ENCODE measurements at regions not wholly inside any gene's neighbourhood (a gene's known extent, or its start where the extent isn't known, plus 50 kb on each side); places are given as distances from the start of the nearest gene placed in this dataset.

DNA sequence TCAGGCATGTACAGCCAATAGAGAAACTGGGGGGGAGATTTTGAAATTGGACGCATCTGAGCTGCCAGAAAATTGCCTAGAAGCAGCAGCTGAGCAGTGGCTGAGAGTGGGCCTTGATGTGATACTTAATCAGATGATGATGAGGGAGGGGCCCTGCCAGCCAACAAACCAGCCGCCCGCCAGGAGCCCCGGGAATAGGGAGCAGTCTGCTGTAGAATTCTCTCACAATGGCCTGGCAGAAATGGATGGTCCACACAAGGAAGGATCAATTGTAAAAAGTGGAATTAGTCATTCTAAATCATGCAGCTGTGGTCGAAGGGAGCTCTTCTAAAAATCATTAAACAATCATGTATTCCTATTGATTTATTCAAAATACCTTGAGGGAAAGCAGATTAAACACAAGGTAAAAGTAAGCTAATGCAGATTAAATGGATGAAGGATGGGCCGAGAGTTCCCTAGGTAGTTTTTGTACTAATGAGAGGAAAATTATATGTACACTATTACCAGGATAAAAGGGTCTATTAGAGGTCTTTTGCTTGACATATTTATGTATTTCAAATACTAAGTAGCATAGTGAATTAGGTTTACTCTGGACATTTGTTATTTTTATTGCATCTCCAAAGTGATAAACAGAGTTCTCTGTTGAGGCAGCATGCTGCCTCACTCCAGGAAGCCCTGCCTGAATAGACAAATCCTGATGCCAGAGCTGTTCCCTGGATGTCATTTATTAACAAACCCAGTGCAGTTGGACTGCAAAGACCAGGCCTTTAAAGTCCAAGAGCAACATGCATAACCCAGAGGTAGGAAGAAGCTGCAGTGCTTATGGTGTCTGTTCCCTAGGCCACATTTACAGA, 91.3 kb downstream of the NKX6-1 start:
- H3K4me3 ChIP-seq (ENCODE audit: insufficient read depth, low read length, poor library complexity, severe bottlenecking), result no peak overlapping the region
- no peak overlapping the region for H3K4me2 ChIP-seq (ENCODE audit: low read depth, low read length, poor library complexity, severe bottlenecking)
- TF ChIP-seq, protein P1, sequence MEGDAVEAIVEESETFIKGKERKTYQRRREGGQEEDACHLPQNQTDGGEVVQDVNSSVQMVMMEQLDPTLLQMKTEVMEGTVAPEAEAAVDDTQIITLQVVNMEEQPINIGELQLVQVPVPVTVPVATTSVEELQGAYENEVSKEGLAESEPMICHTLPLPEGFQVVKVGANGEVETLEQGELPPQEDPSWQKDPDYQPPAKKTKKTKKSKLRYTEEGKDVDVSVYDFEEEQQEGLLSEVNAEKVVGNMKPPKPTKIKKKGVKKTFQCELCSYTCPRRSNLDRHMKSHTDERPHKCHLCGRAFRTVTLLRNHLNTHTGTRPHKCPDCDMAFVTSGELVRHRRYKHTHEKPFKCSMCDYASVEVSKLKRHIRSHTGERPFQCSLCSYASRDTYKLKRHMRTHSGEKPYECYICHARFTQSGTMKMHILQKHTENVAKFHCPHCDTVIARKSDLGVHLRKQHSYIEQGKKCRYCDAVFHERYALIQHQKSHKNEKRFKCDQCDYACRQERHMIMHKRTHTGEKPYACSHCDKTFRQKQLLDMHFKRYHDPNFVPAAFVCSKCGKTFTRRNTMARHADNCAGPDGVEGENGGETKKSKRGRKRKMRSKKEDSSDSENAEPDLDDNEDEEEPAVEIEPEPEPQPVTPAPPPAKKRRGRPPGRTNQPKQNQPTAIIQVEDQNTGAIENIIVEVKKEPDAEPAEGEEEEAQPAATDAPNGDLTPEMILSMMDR (IDR thresholded peaks at IDR 0.05; ENCODE audit: insufficient read depth, low read length, poor library complexity, severe bottlenecking), result no peak
- no peak for TF ChIP-seq EZH2phosphoT487 (conservative IDR thresholded peaks at IDR 0.05; ENCODE audit: low read length)
- H3K9ac ChIP-seq (ENCODE audit: low read length), result no peak overlapping the region
- H2AFZ ChIP-seq (ENCODE audit: low read depth, low read length, severe bottlenecking), result no peak overlapping the region
- no peaks in the 10 kb centered on the region for H4K20me1 ChIP-seq (ENCODE audit: low read depth, low read length)
- no peaks in the 10 kb centered on the region for H3K79me2 ChIP-seq (ENCODE audit: insufficient read depth, low read length)
- no peaks in the 10 kb centered on the region for H3K9me3 ChIP-seq (ENCODE audit: insufficient read depth, low read length)
- H3K9me2 ChIP-seq (replicated peaks; ENCODE audit: insufficient read depth, low read length), result no peaks in the 10 kb centered on the region
- H3K27ac ChIP-seq (ENCODE audit: low read depth, low read length), result no peak overlapping the region
- H3F3A ChIP-seq (ENCODE audit: insufficient read depth), result no peaks in the 10 kb centered on the region
- no peaks in the 10 kb centered on the region for H3K36me3 ChIP-seq (ENCODE audit: low read length)
- H3K27me3 ChIP-seq (ENCODE audit: low read length), result no peaks in the 10 kb centered on the region

DNA sequence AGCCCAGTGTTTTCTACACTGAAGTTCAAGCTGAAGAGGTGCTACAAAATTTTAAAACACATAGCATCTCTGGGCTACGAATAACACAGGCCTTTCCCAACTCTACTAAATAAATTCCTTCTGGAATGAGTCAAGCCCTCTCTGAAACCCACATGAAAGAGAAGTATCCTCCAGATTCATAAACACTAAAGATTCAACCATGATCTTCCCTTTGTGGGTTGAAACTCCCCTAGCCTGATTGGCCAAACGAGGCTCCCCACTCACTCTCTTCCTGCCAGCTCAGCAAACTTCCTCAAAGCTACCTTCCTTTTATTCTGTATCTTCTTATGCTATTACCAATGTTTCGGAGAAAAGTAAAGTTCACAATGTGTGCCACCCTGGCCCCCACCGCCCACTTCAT, 95.4 kb downstream of the NKX6-1 start:
- H3K4me3 ChIP-seq (ENCODE audit: insufficient read depth, low read length, poor library complexity, severe bottlenecking), result no peak overlapping the region
- TF ChIP-seq EZH2phosphoT487 (conservative IDR thresholded peaks at IDR 0.05; ENCODE audit: low read length), result no peak
- TF ChIP-seq, protein P1 (IDR thresholded peaks at IDR 0.05; ENCODE audit: insufficient read depth, low read length, poor library complexity, severe bottlenecking), result no peak
- no peak overlapping the region for H3K9ac ChIP-seq (ENCODE audit: low read length)
- no peak overlapping the region for H3K27ac ChIP-seq (ENCODE audit: low read depth, low read length)
- H3F3A ChIP-seq (ENCODE audit: insufficient read depth), result no peaks in the 10 kb centered on the region
- H3K9me2 ChIP-seq (replicated peaks; ENCODE audit: insufficient read depth, low read length), result no peaks in the 10 kb centered on the region
- H3K36me3 ChIP-seq (ENCODE audit: low read length), result no peaks in the 10 kb centered on the region
- no peaks in the 10 kb centered on the region for H4K20me1 ChIP-seq (ENCODE audit: low read depth, low read length)
- H3K4me2 ChIP-seq (ENCODE audit: low read depth, low read length, poor library complexity, severe bottlenecking), result no peak overlapping the region
- no peaks in the 10 kb centered on the region for H3K79me2 ChIP-seq (ENCODE audit: insufficient read depth, low read length)
- no peaks in the 10 kb centered on the region for H3K9me3 ChIP-seq (ENCODE audit: insufficient read depth, low read length)
- H2AFZ ChIP-seq (ENCODE audit: low read depth, low read length, severe bottlenecking), result no peak overlapping the region
- no peaks in the 10 kb centered on the region for H3K27me3 ChIP-seq (ENCODE audit: low read length)

DNA sequence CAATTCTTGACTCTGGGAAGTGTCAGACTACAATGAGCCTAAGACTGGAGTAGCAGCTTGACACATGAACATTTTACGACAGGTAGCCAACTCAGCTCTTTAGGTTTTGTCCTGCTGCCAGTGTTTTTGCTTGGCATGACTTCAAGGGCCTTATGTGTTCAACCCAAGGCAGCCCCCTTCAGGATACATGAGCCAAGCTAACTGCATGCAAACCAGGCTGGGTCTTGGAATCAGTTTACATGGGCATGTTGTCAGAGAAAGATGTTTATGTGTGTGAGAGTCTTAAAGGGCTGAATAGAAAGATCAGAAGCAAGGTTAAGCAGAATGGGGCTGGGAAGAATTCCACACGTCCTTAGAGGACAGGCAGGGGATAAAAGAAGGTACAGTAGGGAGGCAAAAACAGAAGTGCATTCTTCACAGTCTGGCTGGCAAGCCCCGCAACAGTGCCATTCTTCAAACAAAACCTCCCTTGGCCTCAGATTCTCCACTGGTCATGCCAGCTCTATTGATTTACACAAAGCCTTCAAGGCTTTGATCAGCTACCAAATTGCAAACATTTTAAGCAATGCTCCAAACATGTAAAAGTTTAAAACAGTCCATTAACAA, 97.3 kb downstream of the NKX6-1 start:
- Histone ChIP-seq H3K9ac (ENCODE audit: low read length) (no peak overlapping the region), H3K27me3 (ENCODE audit: low read length) (no peaks in the 10 kb centered on the region), H3K9me2 (replicated peaks; ENCODE audit: insufficient read depth, low read length) (no peaks in the 10 kb centered on the region), H3F3A (ENCODE audit: insufficient read depth) (no peaks in the 10 kb centered on the region), H3K9me3 (ENCODE audit: insufficient read depth, low read length) (no peaks in the 10 kb centered on the region), H4K20me1 (ENCODE audit: low read depth, low read length) (no peaks in the 10 kb centered on the region), H3K4me2 (ENCODE audit: low read depth, low read length, poor library complexity, severe bottlenecking) (no peak overlapping the region), H3K79me2 (ENCODE audit: insufficient read depth, low read length) (no peaks in the 10 kb centered on the region), H2AFZ (ENCODE audit: low read depth, low read length, severe bottlenecking) (no peak overlapping the region), H3K36me3 (ENCODE audit: low read length) (no peaks in the 10 kb centered on the region), H3K27ac (ENCODE audit: low read depth, low read length) (no peak overlapping the region), H3K4me3 (ENCODE audit: insufficient read depth, low read length, poor library complexity, severe bottlenecking) (no peak overlapping the region)
- TF ChIP-seq EZH2phosphoT487 (conservative IDR thresholded peaks at IDR 0.05; ENCODE audit: low read length), result no peak
- TF ChIP-seq, protein P1 (IDR thresholded peaks at IDR 0.05; ENCODE audit: insufficient read depth, low read length, poor library complexity, severe bottlenecking), result no peak

Data from SU-DHL-6 (cell line).